Fibroblast of lung (primary cell): ENCODE measurements at regions not wholly inside any gene's neighbourhood (a gene's known extent, or its start where the extent isn't known, plus 50 kb on each side); places are given as distances from the start of the nearest gene placed in this dataset.

Experiments used
- EZH2 ChIP-seq: IDR thresholded peaks from 2 replicates; pipeline ENCODE4 v1.5.1; 2012; ENCODE audit warnings: low read length, control low read depth, mild to moderate bottlenecking; ENCODE audit errors: missing control alignments
- TF ChIP-seq, protein P1 (sequence below), 2 donors: IDR thresholded peaks in 1 of 2; conservative IDR thresholded peaks in 1 of 2; 1 replicate in 1 of 2; 2 replicates in 1 of 2; pipeline ENCODE4 v1.5.1; 2011 to 2012; ENCODE audit warnings: low read length in 2 of 2, control low read depth in 1 of 2, inconsistent platforms in 1 of 2, low read depth in 1 of 2, mild to moderate bottlenecking in 1 of 2

DNA sequence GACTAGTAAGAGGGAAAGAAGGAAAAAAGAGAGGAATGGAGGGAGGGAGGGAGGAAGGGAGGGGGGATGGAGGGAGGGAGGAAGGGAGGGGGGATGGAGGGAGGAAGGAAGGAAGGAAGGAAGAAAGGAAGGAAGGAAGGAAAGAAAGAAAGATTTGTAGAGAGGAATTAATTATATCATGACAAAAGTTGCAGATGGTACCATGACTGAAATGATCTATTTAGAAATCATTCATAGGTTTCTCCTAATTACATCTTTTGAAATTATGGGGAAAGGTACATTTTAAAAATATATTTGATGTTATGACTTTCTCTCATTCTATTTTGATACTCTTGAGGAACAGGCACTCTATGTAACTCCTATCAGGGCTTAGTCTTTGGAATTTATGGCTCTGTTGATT lies 236.2 kb upstream of the BTG1 start:
- TF ChIP-seq, protein P1, sequence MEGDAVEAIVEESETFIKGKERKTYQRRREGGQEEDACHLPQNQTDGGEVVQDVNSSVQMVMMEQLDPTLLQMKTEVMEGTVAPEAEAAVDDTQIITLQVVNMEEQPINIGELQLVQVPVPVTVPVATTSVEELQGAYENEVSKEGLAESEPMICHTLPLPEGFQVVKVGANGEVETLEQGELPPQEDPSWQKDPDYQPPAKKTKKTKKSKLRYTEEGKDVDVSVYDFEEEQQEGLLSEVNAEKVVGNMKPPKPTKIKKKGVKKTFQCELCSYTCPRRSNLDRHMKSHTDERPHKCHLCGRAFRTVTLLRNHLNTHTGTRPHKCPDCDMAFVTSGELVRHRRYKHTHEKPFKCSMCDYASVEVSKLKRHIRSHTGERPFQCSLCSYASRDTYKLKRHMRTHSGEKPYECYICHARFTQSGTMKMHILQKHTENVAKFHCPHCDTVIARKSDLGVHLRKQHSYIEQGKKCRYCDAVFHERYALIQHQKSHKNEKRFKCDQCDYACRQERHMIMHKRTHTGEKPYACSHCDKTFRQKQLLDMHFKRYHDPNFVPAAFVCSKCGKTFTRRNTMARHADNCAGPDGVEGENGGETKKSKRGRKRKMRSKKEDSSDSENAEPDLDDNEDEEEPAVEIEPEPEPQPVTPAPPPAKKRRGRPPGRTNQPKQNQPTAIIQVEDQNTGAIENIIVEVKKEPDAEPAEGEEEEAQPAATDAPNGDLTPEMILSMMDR (conservative IDR thresholded peaks at IDR 0.05 in 1 of 2, IDR thresholded peaks at IDR 0.05 in 1 of 2; ENCODE audit: low read depth in 1 of 2, low read length in 2 of 2) = no peak
- no peak for TF ChIP-seq EZH2
